ENCODE measurements at regions not wholly inside any gene's neighbourhood (a gene's known extent, or its start where the extent isn't known, plus 50 kb on each side); places are given as distances from the start of the nearest gene placed in this dataset.
A peak's percentile ranks its signal among the peaks of the same experiment; 100 is the strongest.

GRCh38 chr2:204239411-204240165 is 303.0 kb downstream of the ICOS start:
- DNase-seq, result peak; percentile 22

GRCh38 chr2:204240961-204241360 is 304.3 kb upstream of the PARD3B start:
- DNase-seq, result no peak

GRCh38 chr2:204249437-204249836 is 295.8 kb upstream of the PARD3B start:
- DNase-seq, result no peak

- DNase-seq, result no peak
Observed at GRCh38 chr2:204250692-204251091, 294.6 kb upstream of the PARD3B start.

- no peak for DNase-seq
Observed at GRCh38 chr2:204251158-204251997, 293.9 kb upstream of the PARD3B start.

- no peak for DNase-seq
Observed at GRCh38 chr2:204251998-204252376, 293.3 kb upstream of the PARD3B start.

GRCh38 chr2:204255071-204255470 is 290.2 kb upstream of the PARD3B start:
- DNase-seq, result no peak

- DNase-seq, result no peak
Observed at GRCh38 chr2:204255526-204255925, 289.7 kb upstream of the PARD3B start.

- no peak for DNase-seq
Observed at GRCh38 chr2:204257781-204258180, 287.5 kb upstream of the PARD3B start.

GRCh38 chr2:204258890-204259289 is 286.4 kb upstream of the PARD3B start:
- peak; percentile 17 for DNase-seq

- peak; percentile 66 for DNase-seq
Observed at GRCh38 chr2:204260162-204260877, 285.0 kb upstream of the PARD3B start.

GRCh38 chr2:204260901-204261300 is 284.4 kb upstream of the PARD3B start:
- DNase-seq, result no peak

GRCh38 chr2:204261846-204262245 is 283.4 kb upstream of the PARD3B start:
- no peak for DNase-seq

- peak; percentile 88 for DNase-seq
Observed at GRCh38 chr2:204264085-204264553, 281.2 kb upstream of the PARD3B start.

- peak; percentile 67 for DNase-seq
Observed at GRCh38 chr2:204264621-204265140, 280.6 kb upstream of the PARD3B start.

- DNase-seq, result peak; percentile 96
Observed at GRCh38 chr2:204265681-204266181, 279.5 kb upstream of the PARD3B start.

- DNase-seq, result no peak
Observed at GRCh38 chr2:204268458-204268857, 276.8 kb upstream of the PARD3B start.

- DNase-seq, result no peak
Observed at GRCh38 chr2:204268971-204269370, 276.3 kb upstream of the PARD3B start.

- DNase-seq, result no peak
Observed at GRCh38 chr2:204272089-204272488, 273.2 kb upstream of the PARD3B start.

GRCh38 chr2:204272610-204273287 is 272.5 kb upstream of the PARD3B start:
- DNase-seq, result no peak

GRCh38 chr2:204274429-204274828 is 270.8 kb upstream of the PARD3B start:
- no peak for DNase-seq

GRCh38 chr2:204274991-204275390 is 270.3 kb upstream of the PARD3B start:
- no peak for DNase-seq
